Tibial artery (tissue), 4 donors: ENCODE measurements at regions not wholly inside any gene's neighbourhood (a gene's known extent, or its start where the extent isn't known, plus 50 kb on each side); places are given as distances from the start of the nearest gene placed in this dataset.
"Not testable (repeated sequence)": the region's sequence is repeated elsewhere in the genome, so short reads cannot be mapped to it uniquely, and the experiment has no call there.

Experiments
- DNase-seq, 2 donors: peaks; one replicate each; pipeline ENCODE4 v3.0.0-alpha.2; 2019
- H3K27ac ChIP-seq, 2 donors: fragments of 200-600 bp; sonication (generic) in 1 of 2; 1 replicate in 1 of 2; 2 replicates in 1 of 2; pipeline ENCODE4 v1.5.1; 2018 to 2019; ENCODE audit warnings: mild to moderate bottlenecking in 1 of 2
- H3K27me3 ChIP-seq, 2 donors: fragments of 200-600 bp; sonication (generic) in 1 of 2; one replicate each; pipeline versions ENCODE4 v1.5.1 to v1.6.0; 2016 to 2019
- H3K36me3 ChIP-seq, 3 donors: fragments of 200-600 bp; sonication (generic) in 2 of 3; one replicate each; pipeline ENCODE4 v1.5.1; 2016 to 2019; ENCODE audit warnings: mild to moderate bottlenecking in 2 of 3
- H3K4me1 ChIP-seq, 4 donors: fragments of 200-600 bp; sonication (generic) in 2 of 4; 1 replicate in 3 of 4; 2 replicates in 1 of 4; pipeline ENCODE4 v1.5.1; 2016 to 2019
- H3K4me3 ChIP-seq, 2 donors: fragments of 200-600 bp; sonication (generic) in 1 of 2; 1 replicate in 1 of 2; 2 replicates in 1 of 2; pipeline ENCODE4 v1.5.1; 2018 to 2019; ENCODE audit warnings: mild to moderate bottlenecking in 2 of 2
- H3K9me3 ChIP-seq, 3 donors: fragments of 200-600 bp; sonication (generic) in 1 of 3; one replicate each; pipeline ENCODE4 v1.5.1; 2016 to 2019
- intact Hi-C: fragments of 100-400 bp; cut with DNase I; formaldehyde crosslinking; loops from one replicate; pipeline ENCODE4 v1.15.0; 2023; ENCODE audit warnings: low total_unique reads
- TF ChIP-seq, protein P1 (sequence below), 2 experiments: fragments of 200-600 bp in 1 of 2; fragments of 450-650 bp in 1 of 2; IDR thresholded peaks; one replicate each; pipeline ENCODE4 v1.5.1; 2017 to 2019; ENCODE audit warnings: antibody characterized with exemption in 2 of 2, mild to moderate bottlenecking in 1 of 2, moderate library complexity in 1 of 2

- Histone ChIP-seq H3K4me1 (peaks cover 0 to 70% (median 24%) of the 10 kb centered on the region in 4 donors), H3K9me3 (peaks cover 0 to 5% (median 0%) of the 10 kb centered on the region in 3 donors), H3K36me3 (no peaks in the 10 kb centered on the region), H3K27me3 (no peaks in the 10 kb centered on the region), H3K27ac (peak overlapping the region; percentile 59 to 73), H3K4me3 (no peak overlapping the region)
- intact Hi-C loops, result loop anchor here (10.0 kb wide), 1 partner anchor 1663 kb away; the partner anchor contains the start of genes JKAMP and L3HYPDH
- TF ChIP-seq, protein P1, sequence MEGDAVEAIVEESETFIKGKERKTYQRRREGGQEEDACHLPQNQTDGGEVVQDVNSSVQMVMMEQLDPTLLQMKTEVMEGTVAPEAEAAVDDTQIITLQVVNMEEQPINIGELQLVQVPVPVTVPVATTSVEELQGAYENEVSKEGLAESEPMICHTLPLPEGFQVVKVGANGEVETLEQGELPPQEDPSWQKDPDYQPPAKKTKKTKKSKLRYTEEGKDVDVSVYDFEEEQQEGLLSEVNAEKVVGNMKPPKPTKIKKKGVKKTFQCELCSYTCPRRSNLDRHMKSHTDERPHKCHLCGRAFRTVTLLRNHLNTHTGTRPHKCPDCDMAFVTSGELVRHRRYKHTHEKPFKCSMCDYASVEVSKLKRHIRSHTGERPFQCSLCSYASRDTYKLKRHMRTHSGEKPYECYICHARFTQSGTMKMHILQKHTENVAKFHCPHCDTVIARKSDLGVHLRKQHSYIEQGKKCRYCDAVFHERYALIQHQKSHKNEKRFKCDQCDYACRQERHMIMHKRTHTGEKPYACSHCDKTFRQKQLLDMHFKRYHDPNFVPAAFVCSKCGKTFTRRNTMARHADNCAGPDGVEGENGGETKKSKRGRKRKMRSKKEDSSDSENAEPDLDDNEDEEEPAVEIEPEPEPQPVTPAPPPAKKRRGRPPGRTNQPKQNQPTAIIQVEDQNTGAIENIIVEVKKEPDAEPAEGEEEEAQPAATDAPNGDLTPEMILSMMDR (IDR thresholded peaks at IDR 0.05), result no peak
- no peak for DNase-seq
Observed at GRCh38 chr14:61147831-61148549, 133.1 kb downstream of the TMEM30B start.

- no peaks in the 10 kb centered on the region for H3K27me3 ChIP-seq
- H3K36me3 ChIP-seq, result no peaks in the 10 kb centered on the region
- intact Hi-C loops, result loop anchor here (10.0 kb wide), 1 partner anchor 1663 kb away; the partner anchor contains the start of genes JKAMP and L3HYPDH
- H3K27ac ChIP-seq, result peak overlapping the region; percentile 59 to 73
- peaks cover 0 to 67% (median 24%) of the 10 kb centered on the region in 4 donors for H3K4me1 ChIP-seq
- no peak overlapping the region for H3K4me3 ChIP-seq
- no peak for DNase-seq
- peaks cover 0 to 5% (median 0%) of the 10 kb centered on the region in 3 donors for H3K9me3 ChIP-seq
- TF ChIP-seq, protein P1 (IDR thresholded peaks at IDR 0.05), result no peak
Observed at GRCh38 chr14:61147381-61147821, 133.7 kb downstream of the TMEM30B start.

DNA sequence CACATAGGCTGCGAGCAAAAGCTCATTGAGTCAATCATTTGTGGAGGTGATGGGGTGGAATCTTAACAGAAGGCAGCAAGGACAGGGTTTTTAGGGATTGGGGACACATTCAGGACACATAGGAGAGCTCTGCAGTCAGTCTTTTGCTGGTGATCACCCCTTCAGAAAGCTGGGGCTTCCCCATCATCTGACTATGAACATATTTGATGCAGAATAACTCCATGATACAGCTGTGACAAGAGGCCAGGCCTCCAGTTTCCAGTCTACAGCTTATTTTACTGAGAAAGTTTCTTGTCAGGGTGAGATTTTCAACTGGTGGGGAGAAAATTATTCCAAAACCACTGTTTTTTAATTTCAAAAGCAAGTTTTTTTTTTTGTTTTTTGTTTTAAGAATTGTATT, 134.2 kb downstream of the TMEM30B start:
- intact Hi-C loops, result loop anchor here (10.0 kb wide), 1 partner anchor 1662 kb away; the partner anchor contains the start of genes JKAMP and L3HYPDH
- no peaks in the 10 kb centered on the region for H3K36me3 ChIP-seq
- peaks cover 0 to 64% (median 24%) of the 10 kb centered on the region in 4 donors for H3K4me1 ChIP-seq
- peaks cover 0 to 5% (median 0%) of the 10 kb centered on the region in 3 donors for H3K9me3 ChIP-seq
- peak overlapping the region; percentile 59 to 73 for H3K27ac ChIP-seq
- DNase-seq, result no peak
- no peaks in the 10 kb centered on the region for H3K27me3 ChIP-seq
- H3K4me3 ChIP-seq, result no peak overlapping the region
- TF ChIP-seq, protein P1 (IDR thresholded peaks at IDR 0.05), result no peak

DNA sequence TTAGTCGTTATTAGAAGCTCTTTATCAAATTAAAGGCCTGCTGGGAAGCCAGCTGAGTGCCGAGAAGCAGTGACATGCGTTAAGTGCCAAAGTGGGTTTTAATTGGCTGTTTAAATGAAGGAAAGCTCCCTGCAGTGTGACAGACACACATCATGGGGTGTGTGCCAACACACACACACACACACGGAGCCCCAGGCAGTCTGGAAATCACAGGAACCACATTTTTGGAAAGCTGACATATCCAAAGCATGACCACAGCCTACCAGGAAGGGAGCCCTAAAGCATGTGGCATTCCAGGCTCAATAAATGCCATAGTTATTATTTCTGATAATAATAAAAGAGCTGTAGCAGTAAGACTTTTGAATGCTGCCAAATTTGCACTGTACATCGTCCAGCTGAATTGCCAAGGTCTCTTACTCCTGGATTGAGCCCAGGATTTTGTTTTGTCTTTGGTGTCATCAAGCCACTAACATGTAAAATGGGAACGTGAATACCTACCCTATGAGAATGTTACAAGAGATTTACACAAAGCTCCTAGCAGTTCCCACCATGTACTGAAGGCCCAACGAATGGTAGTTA, 135.1 kb downstream of the TMEM30B start:
- H3K4me3 ChIP-seq, result no peak overlapping the region
- peaks cover 0 to 54% (median 24%) of the 10 kb centered on the region in 4 donors for H3K4me1 ChIP-seq
- no peak for DNase-seq
- peak overlapping the region; percentile 59 to 73 for H3K27ac ChIP-seq
- no peaks in the 10 kb centered on the region for H3K36me3 ChIP-seq
- H3K9me3 ChIP-seq, result peaks cover 0 to 5% (median 0%) of the 10 kb centered on the region in 3 donors
- no peaks in the 10 kb centered on the region for H3K27me3 ChIP-seq
- intact Hi-C loops, result loop anchor here (10.0 kb wide), 1 partner anchor 1661 kb away; the partner anchor contains the start of genes JKAMP and L3HYPDH
- TF ChIP-seq, protein P1 (IDR thresholded peaks at IDR 0.05), result no peak

- TF ChIP-seq, protein P1 (IDR thresholded peaks at IDR 0.05), result no peak
- Histone ChIP-seq H3K4me3 (no peak overlapping the region), H3K4me1 (peaks cover 0 to 47% (median 21%) of the 10 kb centered on the region in 4 donors), H3K27ac (peak overlapping the region; percentile 59 to 73), H3K9me3 (peaks cover 0 to 5% (median 0%) of the 10 kb centered on the region in 3 donors), H3K36me3 (no peaks in the 10 kb centered on the region), H3K27me3 (no peaks in the 10 kb centered on the region)
- intact Hi-C loops, result loop anchor here (10.0 kb wide), 1 partner anchor 1660 kb away; the partner anchor contains the start of genes JKAMP and L3HYPDH
- DNase-seq, result no peak
Observed at GRCh38 chr14:61145034-61145902, 135.9 kb downstream of the TMEM30B start.

DNA sequence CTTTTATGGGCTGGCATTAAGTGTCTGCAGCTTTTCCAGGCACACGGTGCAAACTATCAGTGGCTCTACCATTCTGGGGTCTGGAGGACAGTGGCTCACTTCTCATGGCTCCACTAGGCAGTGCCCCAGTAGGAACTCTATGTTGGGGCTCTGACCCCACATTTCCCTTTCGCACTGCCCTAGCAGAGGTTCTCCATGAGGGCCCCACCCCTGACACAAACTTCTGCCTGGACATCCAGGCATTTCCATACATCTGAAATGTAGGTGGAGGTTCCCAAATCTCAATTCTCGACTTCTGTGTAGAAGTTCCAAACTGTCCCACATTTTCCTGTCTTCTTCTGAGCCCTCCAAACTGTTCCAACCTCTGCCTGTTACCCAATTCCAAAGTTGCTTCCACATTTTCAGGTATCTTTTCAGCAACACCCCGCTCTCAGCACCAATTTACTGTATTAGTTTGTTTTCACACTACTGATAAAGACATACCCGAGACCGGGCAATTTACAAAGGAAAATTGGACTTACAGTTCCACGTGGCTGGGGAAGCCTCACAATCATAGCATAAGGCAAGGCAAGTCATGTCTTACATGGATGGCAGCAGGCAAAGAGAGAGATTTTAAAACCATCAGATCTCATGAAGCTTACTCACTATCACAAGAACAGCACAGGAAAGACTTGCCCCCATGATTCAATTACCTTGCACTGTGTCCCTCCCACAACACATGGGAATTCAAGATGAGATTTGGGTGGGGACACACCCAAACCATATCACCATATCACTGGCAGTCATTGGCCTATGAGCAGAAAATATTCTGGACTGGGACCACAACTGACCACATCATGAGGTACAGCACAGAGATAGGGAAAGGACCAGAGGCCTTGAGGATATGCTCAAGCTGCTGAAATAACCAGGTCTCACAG, 136.8 kb downstream of the TMEM30B start:
- DNase-seq, H3K27me3 ChIP-seq, H3K36me3 ChIP-seq, H3K4me3 ChIP-seq, H3K9me3 ChIP-seq: not testable (repeated sequence)
- intact Hi-C loops, result loop anchor here (10.0 kb wide), 1 partner anchor 1660 kb away; the partner anchor contains the start of genes JKAMP and L3HYPDH
- Histone ChIP-seq H3K4me1 (peaks cover 0 to 44% (median 20%) of the 10 kb centered on the region in 4 donors), H3K27ac (peak overlapping the region; percentile 59 to 73)
